HG02852 (cell line): ENCODE measurements at regions not wholly inside any gene's neighbourhood (a gene's known extent, or its start where the extent isn't known, plus 50 kb on each side); places are given as distances from the start of the nearest gene placed in this dataset.
"Not testable (repeated sequence)": the region's sequence is repeated elsewhere in the genome, so short reads cannot be mapped to it uniquely, and the experiment has no call there.

ENCODE experiments used
- ATAC-seq: cut with Tn5 transposase; IDR thresholded peaks from one replicate; pipeline ENCODE4 v1.9.1; 2021; ENCODE audit warnings: mild to moderate bottlenecking, moderate library complexity; ENCODE audit not compliant: unreplicated experiment

DNA sequence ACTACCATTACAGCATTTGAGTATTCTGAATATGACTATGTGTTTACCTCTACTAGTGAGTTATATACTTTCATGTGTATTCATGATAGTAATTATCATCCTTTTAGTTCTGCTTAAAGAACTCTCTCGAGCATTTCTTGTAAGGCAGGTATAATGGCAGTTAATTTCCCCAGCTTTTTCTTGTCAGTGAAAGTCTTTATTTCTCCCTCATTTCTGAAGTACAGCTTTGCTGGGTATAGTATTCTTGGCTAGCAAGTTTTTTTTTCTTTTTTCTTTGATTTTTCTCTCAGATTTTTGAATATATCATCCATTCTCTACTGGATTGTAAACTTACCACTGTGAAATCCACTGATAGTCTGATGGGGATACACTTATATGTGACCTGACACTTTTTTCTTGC, 165.9 kb upstream of the ARHGAP5 start:
- ATAC-seq, result no peak

DNA sequence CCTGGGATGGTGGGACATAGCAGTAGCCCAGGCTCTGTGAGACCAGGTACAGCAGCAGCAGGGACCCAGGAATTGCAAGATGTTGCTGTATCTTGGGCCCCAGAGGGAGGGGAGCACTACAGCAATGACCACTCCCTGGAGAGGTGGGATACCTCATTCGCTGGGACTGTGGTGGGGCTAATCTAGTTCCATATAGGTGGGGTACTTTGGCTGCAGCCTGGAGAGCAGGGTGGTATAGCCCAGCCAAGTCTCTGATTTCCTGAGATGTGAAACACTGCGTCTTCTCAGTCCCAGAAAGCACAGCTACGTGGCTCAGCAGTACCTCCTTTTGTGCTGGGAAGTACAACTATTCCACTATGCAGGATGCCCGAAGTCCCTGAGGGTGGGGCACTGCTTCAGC, 163.7 kb upstream of the ARHGAP5 start:
- ATAC-seq, result no peak

DNA sequence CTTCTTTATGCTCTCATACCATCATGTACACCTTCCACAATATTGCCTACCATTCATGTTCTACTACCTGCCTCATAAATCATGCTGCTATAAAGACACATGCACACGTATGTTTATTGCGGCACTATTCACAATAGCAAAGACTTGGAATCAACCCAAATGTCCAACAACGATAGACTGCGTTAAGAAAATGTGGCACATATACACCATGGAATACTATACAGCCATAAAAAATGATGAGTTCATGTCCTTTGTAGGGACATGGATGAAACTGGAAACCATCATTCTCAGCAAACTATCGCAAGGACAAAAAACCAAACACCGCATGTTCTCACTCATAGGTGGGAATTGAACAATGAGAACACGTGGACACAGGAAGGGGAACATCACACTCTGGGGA, 158.8 kb upstream of the ARHGAP5 start:
- not testable (repeated sequence) for ATAC-seq

DNA sequence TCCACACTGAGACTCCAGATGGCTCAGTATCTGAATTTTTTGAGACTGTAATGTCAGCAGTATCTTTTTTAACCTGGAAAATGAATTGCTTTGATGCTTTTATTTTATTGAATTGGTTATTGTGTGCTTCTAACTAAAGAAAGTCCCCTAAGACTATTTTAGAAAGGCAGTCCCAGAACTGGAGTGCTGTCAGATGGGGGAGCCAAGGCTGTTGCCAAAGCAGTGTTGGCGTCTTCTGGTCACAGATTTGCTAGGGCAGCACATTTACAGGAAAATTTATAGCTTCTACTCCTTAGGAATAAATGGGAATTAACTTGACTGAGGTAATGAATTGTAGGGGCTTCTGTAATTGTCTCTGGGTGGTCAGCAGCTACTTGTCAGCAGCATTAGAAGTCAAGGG, 157.1 kb upstream of the ARHGAP5 start:
- ATAC-seq, result no peak

DNA sequence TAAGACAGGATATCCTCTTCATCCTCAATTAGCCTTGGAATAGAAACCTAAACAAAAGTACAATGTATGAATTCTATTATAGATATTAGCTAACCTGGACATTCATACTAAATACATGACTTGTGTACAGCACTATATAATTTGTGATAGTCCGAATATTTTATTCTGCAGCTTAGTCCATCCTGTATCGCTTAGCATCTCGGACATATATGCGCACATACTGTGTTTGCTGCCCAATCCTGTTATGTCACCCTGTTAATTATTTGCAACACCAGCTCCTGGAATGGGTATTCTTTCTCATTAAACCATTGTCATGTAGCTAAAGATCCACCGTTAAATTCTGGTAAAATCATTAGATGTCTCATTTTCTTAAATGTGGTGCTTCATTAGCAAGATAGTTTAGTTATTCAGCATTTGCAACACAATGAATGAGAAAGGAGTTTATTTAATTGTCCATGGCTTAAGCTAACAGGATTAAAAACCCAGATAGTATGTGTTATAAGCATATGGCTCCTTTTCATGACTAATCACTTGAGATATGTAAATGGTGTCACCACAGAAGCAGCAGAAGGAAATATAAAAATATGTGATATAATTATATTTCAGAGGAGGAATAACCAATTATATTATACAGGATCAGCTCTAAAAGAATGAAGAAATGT, 156.0 kb upstream of the ARHGAP5 start:
- no peak for ATAC-seq

DNA sequence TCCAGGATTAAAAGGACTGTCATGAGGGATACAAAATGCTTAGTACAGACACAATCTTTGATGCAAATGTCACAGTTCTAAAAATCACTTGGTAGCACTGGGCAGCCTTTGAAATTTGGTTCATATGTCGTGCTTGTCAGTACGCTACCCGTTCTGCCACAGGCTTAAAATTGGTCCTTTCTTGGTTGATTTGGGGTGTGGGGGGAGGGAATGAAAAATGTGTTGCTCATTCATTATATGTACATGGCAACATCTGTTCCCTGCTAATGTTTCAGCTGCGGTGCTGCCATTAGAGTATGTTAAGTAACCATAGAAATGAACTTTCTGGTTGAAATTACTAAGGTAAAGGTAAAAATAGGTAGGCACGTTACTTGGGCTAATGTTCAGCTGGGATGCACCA, 155.4 kb upstream of the ARHGAP5 start:
- no peak for ATAC-seq

DNA sequence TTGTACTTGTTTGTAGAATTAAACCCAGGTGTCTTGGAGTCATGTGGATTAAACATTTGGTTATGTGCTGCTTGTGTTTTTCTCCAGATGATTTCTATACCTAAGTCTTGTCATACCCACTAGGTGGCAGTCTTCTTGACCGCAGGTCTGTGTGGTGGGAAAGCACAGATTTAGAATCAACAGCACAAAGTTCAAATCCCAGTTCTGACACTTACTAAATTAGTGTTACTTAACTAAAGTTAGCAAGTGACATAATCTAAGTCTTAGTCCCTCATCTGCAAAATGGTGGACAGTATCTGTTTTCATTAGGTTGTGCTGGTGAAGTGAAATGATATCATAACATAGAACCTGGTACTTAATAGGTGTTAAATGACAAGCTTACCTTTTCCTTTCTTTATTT, 151.0 kb upstream of the ARHGAP5 start:
- ATAC-seq, result no peak

DNA sequence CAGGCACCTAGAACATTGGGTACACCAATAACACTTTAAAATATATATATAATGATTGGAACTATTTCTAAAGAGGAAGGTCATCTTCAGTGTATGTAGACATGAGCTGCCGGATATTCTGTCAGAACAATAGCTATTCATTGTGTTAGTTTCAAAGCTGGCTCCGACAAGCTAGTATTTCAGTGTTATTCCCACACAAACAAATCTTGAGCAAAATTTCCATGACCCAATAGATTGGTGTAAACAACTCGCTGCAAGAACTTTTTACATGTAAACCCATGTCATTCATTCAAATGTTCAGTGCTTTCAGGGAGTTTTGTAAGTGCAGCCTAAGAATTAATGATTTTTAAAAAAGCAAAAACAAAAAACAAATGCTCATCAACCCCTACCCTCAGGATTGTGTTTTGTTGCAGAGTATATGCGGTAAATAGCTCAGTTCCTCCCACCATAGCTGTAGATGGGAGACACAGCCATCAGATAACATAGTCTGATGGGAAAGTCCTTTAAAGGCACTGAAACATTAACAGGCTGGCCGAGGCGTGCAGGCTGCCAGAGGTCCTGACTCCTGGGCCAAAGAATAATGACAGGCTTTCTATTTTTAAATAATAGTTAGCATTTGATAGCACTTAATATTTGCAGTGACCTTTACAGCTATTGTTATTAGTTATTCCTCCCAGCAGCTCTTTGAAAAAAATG, 150.3 kb upstream of the ARHGAP5 start:
- ATAC-seq, result no peak

DNA sequence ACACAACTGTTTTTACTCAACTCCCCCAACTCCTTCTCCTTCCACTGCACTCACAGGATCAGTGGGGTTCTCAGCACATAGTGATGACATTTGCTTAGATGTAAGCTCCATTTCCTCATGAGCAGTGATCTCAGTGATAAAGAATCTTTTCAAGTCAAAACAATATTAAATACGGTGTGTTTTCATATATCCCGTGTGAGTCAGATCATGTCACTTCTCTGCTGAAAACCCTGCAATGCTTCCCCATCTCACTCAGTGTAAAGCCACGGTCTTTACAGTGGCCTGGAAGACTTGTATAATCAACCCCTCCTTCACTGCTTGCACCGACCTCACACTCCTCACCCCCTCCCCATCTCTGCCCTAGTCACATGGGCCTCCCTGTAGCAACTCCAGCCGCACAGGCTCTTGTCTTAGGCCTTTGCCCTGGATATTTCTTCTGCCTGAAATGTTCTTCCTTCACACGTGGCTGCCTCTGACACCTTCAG, 149.7 kb upstream of the ARHGAP5 start:
- ATAC-seq, result no peak

DNA sequence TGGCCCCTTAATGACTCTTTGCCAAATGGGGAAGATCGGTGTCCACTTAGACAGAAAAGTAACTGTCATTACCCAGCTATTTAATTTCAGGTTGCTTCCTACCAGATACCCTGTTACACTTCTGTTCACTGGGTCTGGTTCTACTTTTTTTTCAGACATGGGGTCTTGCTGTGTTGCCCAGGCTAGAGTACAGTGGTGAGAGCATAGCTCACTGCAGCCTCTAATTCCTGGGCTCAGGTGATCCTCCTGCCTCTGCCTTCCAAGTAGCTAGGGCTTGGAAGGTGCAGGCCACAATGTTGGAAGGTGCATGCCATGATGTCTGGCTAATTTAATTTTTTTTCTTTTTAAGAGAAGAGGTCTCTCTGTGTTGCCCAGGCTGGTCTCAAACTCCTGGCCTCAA, 147.0 kb upstream of the ARHGAP5 start:
- ATAC-seq, result no peak

DNA sequence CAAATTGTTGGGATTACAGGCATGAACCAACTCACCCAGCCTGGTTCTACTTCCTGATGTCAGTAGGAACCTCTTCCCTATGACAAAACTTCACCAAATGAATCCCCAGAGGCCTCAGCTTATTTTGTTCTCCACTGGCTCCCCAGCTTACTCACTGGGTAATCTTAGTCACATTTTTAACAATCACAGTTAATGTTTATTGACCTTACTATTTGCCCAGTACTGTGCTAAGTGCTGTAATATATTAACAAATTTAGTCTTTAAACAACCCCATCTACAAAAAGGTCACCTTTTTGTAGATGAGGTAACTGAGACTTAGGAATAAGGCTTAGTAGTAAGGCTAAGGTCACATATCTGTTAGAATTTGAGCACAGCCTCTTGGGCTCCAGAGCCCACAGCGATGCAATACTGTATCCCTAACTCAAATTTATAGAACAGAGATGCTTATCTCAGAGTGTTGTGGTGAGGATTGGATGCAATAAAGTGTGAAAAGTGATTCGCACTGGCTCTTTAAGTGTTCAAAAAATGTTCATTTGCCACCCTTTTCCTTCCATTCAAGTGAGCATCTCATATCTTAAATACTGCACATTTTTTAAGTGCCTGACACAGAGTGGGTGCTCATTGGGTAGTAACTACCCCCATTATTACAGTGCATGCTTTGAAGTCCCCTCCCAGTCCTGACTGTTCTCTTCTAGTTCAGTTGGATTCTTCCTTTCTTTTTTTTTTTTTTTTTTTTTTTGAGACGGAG, 146.4 kb upstream of the ARHGAP5 start:
- ATAC-seq, result no peak

DNA sequence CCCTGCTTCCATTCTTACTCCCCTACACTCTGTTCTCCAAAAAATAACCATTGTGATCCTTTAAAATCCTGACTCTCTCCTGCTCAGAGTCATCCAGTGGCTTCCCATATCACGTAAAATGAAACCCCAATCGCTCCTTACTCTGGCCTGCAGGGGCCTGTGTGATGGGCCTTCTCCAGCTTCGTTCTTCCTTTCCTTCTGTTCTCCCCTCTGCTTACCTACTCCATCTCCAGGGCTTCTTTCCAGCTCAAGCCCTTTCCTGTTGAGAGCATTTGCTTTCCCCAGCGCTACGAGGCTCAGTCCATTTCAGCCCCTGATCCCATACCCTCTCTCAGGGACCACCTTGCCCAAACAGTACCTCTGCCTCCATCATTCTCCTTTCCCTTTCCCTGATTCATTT, 144.4 kb upstream of the ARHGAP5 start:
- no peak for ATAC-seq

DNA sequence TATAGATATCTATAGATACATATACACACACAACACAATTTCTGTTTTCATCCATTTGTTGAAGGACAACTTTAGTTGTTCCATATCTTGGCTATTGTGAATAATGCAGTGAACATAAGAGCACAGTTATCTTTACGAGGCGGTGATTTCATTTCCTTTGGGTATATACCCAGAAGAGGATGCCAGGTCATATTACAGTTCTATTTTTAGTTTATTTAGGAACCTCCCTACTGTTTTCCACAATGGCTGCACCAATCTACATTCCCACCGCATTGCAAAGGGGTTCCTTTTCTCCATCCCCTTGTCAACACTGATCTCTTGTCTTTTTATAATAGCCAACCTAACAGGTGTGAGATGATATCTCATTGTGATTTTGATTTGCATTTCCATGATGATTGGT, 143.4 kb upstream of the ARHGAP5 start:
- ATAC-seq, result no peak

DNA sequence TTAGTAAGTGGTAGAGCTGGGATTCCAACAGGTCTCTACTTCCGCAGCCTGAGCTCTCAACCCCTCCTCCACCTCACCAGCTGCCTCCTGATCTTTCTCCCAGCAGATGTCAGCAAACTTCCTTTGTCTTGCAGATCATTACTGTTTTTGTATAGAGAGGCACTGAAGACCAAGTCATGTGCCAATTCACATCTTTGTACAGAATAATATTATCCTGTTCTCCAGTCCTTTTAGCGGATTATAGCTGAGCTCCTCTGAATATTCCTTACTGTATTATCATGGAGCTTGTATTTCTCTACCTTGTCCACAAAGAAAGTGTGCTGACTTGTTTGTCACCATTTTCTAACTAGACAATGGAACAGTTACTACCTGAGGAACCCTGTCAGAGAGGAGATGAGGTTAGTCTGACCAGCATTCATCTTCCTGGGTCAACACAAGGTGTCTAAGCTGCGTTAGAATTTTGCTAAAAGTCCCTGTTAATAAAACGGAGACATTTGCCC, 142.3 kb upstream of the ARHGAP5 start:
- ATAC-seq, result no peak

DNA sequence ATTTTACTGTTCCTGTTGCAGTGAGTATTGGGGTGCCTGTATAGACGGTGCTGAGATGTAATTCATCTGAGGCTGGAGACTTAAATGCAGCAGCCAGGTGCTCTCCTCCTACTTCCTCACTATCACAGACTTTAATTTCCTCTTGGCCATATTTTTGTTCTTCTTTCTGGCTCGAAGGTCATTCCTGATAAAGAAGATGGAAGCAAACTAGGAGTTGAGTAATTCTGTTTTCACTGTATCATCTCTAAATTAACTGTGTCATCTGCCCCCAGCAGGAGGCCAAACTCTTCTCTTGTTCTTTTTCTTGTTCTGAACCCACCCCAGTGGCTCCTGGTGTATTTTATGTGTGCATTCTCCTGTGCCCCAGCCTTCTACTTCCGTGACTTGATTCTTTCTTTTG, 141.7 kb upstream of the ARHGAP5 start:
- no peak for ATAC-seq

DNA sequence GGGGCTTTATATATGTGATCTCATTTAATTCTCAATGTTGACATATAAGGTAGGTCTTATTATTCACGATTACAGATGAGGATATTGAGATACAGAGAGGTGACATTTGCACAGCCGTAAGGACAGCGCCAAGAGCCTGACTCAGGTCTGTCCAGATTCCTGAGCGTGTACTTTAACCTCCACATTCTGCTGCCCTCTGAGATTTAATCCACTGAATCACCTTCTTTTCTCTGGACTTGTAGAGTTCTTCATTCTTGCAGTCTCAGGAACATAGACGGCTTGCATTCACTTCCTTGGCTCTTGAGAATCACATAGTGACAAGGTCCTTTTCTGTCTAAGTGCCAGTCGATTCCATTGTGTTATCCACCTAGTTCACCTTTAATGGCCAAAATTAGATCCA, 141.0 kb upstream of the ARHGAP5 start:
- ATAC-seq, result no peak

DNA sequence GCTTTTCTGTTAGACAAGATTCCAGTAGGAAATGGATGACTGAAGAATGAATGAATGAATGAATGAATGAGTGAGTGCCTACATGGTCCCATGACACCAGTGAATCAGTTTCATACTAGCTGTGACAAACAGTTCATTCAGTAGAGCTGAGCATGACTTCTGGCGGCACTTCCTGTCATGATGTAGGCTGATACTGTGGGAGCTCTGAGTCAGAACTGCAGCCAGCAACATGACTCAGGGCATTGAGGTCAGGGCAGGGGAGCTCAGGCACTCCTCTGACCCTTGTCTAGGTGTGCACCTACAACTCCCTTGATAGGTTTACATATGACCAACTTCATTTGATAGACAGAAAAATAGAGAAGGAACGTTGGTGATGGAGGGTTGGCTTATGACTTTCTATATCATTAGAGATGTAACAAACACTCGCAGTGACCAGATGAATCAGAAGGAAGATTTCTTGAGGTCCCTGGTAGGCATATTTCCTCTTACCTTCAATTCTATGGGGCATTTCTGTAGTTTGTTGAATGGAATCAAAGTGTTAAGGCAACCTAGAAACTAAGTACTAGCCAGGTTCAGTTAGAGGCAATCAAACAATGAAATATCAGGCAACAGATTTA, 139.3 kb upstream of the ARHGAP5 start:
- peak; percentile 100 for ATAC-seq

DNA sequence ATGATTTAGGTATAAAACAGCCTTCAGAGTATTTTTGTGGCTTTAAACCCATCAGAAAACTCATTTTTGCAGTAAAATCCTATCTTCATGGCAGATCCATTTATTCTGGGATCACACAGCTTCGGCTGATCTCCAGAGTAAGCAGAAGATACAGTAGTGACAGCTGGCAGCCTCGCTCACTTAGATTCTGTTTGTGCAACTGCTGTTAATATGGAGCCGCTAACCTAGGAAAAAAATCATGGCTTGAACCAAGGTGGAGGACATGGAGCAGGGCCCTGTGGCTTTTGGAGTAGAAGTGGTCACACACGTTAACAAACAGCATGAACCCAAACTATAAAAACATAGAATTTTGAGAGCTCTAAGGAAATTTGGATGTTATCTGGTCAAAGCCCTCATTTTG, 137.2 kb upstream of the ARHGAP5 start:
- ATAC-seq, result no peak

DNA sequence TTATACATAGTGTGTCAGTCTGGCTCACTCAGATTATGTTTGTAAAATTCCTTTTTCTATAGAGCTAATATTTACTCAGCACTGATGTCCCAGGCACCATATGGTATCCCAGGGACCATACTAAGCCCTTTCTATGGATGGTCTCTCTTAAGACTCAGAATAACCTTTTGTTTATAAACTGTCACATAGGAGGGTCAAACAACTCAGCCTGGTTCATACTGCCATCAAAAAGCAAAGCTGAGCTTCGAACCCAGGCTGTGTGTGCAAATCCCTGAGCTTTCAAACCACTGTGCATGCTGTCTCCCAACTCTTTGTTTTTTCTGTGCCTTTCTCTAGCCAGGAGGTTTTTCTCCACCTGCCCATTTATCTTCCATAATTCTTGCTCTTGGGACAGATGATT, 135.6 kb upstream of the ARHGAP5 start:
- no peak for ATAC-seq

DNA sequence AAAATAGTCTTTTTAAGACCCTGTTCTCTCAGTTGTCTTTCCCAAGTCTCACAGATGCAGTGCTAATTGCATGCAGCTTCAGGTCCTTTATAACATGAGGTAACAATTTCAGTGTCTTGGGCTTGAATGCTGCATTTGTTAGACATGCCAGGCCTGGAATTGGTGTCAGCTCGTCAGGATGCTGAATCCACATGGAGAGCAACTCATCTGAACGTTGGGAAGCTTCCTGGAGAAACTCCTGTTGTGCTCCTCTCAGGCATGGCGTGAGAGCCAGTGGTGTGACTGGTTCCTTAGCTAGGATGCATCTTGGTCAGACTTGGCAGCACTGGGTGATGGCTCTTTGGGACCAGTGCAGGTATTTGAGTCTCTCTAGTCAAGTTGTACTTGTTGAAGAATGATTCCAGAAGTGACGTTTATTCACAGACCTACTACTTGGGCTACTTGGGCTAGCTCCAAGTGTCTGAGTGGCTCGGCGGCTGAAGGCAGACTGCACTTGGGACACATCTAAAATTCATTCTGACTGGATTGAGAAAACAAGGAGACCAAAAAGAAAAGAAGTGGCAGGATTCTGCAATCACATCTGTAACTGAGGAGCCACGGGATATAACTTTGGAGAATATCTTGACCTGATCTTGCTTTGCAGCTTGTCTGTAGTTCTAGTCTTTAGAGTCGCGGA, 134.8 kb upstream of the ARHGAP5 start:
- no peak for ATAC-seq
